Retina (tissue), 1 donor: ENCODE measurements at regions not wholly inside any gene's neighbourhood (a gene's known extent, or its start where the extent isn't known, plus 50 kb on each side); places are given as distances from the start of the nearest gene placed in this dataset.

Experiments
- DNase-seq: peaks from one replicate; pipeline ENCODE4 v3.0.0-alpha.2; 2016

DNA sequence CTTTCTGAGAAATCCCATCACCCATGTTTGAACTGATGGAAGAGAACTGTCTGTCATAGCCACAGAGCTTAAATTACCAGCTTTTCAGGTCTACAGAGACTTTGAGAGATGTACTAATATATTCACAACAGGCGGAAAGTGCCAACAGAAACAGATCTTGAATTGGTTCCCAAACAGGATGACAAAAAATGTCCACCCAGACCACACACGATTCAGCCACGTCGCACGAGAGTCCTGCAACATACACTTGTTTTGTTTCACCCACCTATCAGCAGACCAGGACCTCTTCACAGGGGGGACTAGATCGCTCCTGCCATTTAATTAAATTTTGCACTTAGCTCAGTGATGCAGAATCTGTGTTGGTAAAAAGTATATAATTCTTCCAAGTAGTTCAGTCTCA, 187.1 kb upstream of the CEP162 start:
- no peak for DNase-seq

DNA sequence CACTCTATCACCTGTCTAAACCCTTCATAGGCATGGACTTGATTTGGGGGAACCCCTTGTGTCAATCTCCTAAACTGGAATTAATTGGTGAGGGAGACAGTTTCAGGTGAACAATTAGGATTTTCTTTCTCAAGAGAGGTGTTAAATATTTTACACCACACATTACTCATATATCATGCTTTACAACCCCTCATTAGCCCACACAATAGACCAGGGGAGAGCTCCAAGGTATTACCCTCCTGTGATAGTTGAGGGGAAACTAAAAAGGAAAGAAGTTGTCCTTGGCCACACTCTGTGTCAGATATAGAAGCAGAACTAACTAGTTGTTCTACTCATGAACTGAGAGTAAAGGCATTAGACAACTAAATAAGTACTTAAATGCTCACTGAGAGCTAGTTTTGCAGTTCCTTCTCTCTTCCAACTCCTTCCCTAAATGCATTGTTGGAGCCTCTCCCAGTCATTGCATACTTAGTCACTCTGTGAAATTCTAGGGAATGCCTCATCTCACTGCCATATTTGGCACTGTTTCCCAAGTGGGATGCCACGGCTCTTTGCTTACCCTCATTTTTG, 183.7 kb upstream of the CEP162 start:
- DNase-seq: no peak

DNA sequence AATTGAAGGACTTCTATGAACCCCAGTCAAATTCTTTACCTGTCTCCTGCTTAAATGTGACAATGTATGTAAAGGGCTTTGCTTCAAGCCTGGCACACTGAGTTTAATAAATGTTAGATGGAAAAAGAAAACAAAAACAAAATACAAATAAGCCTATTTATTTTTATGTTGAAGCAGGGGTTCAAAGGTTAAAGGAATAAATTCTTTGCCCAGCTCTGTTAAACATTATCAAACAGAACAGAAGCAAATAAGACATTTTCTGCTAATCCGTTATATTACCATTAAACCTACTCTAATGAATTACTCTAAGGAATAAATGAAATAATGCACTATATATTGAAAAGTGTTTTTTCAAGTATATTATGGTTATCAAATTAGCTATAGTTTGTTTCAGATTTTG, 182.5 kb upstream of the CEP162 start:
- no peak for DNase-seq

DNA sequence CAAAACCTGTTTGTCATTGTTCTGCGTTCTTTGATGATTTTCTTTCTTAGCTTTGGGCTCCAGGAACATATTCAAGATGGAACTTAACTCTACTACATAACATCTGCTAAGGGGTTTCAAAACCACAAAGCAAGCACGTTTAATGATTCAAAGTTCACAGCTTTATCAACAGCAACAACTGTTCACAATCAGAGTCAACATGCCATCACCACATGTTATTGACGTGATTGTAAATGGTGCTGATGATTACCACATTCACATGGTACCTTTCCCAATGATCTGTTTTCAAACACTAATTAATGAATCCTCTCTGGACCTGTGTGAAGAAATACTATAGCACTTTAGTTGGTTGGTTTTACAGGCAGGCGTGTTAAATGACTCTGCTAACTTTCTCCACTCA, 180.6 kb upstream of the CEP162 start:
- DNase-seq: no peak

DNA sequence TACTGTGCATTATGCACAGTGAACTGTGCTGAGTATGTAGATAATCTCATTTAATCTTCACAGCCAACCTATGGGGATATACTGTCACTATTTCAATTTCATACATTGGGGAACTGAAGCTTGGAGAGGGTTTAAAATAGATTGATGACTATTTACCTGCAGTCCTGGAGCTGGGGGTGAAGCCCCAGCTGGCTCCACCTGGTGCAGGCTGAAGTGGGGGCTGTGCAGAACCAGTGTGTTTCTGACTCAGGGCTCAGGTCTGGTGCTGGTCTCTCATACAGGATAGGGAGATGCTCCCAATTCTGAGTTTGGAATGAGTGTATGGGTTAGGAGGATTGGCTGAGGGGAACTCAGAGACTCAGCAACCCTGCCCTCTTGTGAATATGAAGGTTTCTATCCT, 176.1 kb upstream of the CEP162 start:
- DNase-seq: no peak

DNA sequence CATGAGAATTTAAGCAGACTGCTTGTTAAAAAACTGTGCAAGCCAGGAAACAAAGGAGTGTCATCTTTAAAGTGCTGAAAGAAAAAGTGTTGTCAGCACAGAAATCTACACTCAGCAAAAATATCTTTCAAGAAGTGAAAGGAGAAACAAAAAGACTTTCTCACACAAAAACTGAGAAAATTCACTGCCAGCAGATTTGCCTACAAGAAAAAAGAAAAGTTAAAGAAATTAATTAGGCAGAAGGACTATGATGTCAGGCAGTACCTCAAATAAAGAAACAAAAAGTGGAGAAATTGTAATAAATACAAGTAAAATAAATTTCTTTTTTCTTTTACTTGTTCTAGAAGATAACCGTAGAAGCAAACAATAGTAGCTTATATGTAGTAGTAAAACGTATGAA, 171.6 kb upstream of the CEP162 start:
- DNase-seq: no peak

DNA sequence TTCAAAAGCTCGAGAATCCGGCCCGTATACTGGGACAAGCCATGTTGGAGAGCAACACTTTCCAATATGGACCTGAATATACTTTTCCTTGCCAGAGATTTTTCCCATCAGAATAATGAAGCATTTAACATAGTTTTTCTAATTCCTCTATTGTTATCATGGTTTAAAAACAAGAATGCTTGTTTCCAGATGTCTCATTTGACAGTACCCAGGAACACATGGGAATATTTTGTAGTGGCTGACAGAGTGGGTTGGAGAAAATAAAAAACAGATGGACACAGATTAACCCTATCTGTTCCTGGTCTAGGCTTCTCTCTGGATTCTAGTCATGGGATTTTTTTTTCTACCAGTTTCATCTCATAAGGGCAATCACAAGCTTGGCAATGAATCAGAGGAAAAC, 164.8 kb upstream of the CEP162 start:
- no peak for DNase-seq

DNA sequence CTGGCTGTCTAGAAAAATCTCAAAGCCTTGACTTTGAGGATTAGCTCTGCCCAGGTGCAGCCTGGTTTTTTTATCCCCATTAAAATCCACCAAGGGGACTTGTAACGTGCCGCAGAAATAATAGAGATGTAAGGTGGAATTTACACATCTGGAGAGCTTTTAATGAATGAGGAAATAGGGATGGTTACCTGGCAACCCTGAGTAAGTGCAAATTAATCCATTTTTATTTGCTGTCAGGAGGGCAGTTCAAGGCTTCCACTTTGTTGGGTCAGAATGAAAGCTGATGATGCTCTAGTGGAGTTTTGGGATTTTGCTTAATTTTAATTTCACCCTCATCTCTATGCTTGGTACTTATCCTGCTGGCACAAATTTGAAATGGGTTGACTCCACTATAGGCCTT, 163.4 kb upstream of the CEP162 start:
- DNase-seq: no peak

DNA sequence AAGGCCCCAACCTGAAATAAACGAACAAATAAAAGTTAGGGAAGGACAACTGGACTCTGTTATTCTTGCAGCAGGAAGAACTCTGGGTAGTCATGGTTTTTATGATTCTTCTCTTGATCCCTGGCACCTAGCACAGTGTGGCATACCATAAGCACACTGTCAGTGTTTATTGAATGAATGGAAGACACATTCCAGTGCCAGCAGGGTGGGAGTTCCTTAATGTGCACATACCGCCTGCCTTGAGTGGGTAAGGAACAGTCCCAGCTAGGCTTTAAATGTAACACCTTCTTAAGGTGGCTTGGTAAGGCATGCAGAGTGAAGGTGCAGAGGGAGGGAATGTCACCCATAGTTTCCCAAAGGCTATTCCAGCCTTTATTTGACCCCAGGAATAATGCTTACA, 162.9 kb upstream of the CEP162 start:
- DNase-seq: no peak

DNA sequence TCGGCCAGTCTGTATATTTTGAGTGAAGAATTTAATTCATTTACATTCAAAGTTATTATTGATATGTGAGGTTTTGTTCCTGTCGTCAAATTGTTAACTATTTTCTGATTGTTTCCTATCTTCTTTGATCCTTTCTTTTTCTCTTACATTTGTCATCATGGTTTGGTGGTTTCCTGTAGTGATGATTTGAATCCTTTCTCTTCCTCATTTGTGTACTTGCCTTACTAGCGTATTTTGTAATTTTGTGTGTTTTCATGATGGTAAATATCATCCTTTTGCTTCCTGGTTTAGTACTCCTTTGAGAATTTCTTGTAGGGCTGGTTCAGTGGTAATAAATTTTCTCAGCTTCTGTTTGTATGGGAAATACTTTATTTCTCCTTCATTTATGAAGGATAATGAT, 151.7 kb upstream of the CEP162 start:
- no peak for DNase-seq

DNA sequence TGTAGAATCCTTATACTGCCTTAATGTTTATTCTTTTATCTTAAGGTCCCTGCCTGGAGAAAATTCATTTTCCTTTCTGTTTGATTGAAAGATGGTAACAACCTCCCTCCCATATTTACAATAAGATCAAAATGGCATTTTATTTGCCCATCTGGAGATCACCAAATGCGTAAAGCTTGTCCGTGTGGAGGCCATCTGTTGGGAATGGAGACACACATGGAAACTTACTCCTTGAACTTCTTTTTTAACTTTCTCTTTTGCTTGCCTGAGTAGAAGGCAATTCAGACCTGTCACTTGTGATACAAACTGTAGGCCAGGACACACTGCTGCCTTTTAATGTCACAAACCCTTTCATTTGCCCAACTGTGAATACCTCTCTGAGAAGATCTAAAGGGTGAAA, 144.8 kb upstream of the CEP162 start:
- no peak for DNase-seq

DNA sequence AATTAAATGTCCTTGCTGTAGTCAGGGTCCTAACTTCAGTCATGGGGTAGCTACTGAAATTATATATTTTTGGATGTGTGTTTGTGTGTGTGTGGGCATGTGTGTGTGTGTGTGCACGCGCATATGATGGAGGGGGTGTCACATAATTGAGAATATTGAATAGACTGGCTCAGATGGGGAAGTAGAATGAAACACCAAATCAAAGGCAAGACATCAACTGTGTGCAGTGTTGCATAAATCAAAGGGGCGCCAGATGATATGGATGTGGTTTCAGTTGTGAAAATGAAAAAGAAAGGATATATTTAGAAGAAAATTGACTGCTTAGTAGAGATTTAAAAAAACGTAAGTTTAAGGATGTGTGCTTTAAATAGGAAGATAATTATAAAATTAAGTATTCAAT, 144.2 kb upstream of the CEP162 start:
- no peak for DNase-seq

DNA sequence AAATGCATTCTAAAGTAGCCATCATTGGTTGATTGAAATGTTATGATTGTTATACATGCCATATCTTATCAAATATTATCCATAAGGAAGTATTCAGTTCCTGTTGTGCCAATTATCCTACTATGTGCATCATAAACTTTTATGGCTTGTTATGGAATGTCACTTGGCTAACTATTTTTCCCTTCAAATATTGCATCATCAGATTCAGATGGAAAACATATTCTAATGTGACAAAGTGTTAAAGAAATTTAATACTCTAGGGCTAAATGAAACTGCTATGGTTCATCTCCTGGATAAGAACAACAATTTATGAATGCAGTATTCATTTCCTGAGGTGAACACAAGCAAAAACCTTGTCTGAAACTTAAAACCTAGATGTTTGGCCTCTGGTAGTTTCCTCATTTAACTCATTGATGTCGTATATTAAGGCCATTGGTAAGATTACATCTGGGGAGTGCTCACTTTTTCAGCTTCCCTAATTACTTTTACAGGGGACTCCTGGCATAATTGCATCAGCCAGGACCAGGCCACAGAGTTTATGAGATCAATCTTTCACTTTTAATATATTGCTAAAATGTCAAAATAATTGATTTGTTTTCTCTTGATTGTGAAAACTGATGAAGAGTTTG, 134.9 kb upstream of the CEP162 start:
- DNase-seq: no peak

DNA sequence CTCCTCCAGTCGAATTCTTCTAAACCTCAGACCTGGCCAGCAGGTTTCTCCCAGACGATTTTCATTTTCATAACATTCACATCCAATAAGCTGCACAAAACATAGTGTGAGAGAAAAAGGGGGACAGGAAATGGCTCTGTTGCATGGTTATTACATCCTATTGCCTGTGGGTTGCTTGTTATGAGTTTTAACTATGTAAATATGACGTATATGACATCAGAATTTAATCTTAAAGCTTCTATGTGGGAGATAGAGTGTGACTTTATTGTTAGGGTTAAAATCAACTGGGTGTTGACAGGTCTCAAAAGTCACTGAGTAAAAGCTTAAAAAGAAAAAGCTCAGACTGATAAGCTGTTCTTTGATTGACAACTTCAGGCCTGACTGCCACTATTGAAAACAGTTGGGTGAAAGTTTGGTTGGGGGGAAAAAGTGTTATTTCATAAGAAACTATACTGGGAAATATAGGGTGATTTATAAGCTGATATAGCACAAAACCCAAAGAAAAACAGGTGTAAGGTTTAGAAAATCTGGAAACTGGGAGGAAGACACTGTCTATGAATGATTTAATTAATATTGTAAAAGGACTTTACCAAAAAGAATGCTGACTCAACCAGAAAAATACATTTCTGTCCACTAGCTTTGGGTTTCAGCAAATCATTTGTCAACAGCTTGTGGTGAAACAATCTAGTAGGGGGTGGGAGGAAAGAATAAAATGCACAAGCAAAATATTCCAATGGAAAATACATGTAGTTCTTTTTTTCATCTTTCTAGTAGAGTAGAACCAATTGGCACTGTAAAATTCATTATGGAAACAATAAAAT, 134.1 kb upstream of the CEP162 start:
- no peak for DNase-seq

DNA sequence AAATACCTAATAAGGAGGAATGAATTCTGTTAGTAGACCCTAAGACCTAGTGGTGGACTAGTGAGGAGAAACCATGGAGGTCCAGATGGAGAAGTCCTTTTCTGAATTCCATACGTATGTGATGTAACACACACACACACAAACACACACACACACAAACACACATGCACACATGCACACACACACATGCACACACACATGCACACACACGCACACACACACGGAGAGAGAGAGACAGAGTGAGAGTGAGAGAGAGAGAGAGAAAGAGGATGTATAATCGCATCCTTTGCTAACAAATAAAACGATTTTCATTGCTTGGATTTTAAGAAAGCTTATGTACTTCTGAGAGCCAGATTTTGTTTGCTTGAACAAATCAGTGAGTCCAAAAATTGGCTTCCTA, 132.6 kb upstream of the CEP162 start:
- no peak for DNase-seq

DNA sequence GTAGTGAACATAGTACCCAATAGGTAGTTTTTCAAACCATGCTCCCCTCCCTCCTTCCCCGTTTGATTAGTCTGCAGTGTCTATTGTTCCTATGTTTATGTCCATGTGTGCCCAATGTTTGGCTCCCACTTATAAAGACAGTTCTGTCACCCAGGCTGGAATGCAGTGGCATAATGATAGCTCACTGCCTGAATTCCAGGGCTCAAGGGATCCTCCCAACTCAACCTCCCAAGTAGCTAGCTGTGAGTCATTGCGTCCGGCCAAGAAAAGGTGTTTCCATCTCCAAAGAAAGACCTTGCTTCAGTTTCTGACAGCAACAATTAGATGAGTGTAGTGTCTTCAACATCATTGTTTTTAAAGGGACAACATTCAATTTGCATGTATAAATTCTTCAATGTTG, 131.1 kb upstream of the CEP162 start:
- no peak for DNase-seq

DNA sequence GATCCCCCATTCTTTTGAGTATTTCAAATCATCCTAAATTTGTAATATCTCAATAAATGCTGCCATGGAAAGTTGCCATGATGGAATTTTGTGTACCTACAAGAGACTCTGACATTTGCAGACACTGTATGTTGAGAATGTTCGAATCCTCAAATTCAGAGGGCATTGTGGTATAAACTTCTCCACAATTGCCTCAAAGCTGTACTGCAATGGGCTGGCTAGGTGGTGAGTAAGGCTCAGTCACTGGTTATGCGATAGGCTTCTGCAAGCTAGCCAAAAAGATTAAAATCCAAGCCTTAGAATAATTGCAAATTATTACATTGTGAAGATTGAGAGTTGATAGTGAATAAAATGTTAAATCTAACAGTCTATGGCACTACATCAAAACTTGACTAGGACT, 130.2 kb upstream of the CEP162 start:
- DNase-seq: no peak

DNA sequence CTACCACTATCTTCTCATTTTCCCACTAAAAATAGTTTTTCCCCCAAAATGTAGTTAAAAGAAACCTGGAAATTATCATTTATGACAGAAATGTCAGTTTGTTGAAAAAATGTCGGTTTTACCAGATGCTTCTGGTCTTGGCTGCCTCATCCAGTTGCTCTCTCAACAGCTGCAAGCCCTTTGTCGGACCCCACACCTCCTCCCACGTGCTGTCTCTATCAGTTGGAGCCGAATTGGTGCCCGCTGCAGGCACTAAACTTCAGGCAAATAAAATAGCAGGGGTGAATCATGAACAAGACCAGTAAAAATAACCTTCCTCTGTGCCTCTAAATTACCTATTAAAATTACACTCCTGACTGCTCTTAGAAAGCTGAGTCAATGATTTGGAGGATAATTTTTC, 129.5 kb upstream of the CEP162 start:
- DNase-seq: no peak

DNA sequence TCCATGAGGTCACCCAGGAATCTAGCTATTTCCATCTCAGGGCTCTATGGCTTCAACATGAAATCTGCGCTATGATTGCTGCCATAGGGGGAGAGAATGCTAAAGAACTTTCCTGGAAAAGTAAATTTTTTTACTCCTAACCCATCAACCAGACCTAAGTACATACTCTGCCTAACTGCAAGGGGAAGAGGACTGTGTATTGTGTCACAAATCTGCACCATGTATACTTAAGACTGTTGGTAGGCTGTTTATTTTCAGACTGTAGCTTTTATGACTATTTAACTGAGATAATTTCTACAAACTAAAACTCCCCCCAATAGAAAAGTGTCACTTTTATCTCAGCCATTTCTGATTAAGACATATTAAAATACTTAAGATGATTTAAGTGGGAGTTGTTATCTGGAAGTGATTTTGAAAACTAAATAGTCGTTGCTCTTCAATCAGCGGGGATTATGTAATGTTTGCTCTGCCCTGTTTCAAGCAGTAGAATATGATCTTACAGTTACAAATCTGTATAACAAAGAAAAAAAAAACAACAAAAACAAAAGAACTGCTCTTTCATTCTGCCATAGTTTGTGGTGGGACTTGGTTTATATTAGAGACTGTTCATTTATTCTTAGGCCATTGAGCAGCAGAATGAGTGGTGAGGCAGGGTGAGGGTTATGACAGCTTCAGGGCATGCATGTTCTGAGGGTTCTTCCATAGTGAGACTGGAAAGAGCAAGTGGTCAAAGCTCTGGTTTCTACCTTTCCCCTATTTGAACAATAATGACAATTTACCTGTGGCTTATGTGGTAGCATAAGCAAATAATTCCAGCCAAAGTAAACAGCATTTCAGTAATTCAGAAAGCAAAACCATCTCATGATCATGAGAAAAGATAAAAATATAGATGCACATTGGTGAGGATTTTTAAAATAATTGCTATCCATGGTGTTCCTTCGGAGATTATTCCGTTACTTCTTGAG, 126.3 kb upstream of the CEP162 start:
- no peak for DNase-seq

DNA sequence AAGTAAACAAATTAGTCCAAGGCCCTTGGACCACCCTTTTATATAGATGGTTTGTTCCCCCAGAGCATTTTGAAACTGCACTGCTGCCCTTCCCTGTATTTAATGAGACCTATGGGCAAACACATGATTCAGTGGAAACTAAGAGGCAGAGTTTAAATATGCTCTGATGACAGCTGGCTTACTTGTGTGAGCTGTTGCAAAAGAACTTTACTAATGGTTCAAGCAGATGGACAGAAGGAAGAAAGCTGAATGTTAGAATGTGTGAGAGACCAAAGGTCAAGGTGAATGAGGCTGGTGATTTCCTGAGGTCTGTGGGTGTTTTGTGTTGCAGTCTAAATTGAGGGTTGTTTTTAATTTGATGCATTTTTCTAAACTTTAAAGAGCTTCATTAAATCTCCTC, 123.0 kb upstream of the CEP162 start:
- DNase-seq: no peak

DNA sequence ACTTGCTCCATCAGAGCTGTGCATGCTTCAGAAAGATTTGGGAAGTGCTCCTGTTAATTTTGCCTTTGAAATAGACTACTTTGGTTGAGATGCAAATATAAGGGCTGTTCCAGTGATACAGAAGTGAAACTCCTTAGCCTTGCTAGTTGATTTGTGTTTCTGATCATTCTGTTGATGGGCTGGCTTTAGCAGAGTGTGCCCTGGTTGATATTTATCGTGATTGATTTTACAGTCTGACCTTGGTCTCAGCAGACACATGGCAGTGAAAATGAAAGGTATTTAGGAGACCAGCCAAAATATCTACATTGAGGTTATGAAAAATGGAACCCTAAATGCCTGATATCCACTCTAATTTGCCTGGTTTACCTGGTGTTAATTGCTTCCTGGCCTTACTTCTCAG, 122.1 kb upstream of the CEP162 start:
- DNase-seq: no peak

DNA sequence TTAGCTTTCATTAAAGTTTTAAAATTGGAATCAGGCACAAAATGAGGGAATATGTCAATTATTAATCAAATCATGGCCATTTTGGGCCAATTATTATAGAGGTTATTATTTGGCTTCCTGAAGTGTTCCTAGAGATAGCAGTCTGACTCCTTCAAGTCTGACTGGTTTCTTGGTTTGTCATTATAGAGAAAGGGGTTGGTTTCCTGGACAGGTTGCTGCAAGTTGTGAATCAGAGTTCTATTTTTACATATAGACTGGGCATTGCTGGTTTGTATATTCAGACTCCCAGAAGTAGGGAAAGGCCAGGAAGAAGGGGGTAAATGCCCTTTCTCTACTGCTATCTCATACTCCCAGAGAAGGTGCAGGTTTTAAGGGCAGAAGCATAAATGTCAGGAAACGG, 121.4 kb upstream of the CEP162 start:
- no peak for DNase-seq

DNA sequence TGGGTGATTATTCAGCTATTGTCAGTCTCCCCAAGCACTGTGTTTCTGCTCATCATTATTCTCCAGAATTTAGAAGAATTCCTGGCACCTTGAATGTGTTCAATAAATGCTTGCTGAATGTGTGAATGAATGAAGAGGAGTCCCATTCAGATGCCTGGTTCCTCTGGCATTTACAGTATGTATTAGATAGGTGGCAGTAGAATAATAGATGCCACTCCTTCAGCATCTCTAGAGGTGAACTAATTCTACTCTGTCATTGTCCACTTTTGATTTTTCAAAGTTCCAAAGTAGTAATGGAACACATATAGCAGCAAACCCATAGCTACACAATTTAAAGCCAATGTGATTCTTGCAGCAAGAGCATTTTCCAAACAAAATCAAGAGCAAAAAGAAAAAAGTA, 118.9 kb upstream of the CEP162 start:
- no peak for DNase-seq
